NCI-H1048 (cell line): ENCODE measurements at regions not wholly inside any gene's neighbourhood (a gene's known extent, or its start where the extent isn't known, plus 50 kb on each side); places are given as distances from the start of the nearest gene placed in this dataset.

Experiments used
- DNase-seq: peaks from one replicate; lab custom pipeline; 2025; lab: John Stamatoyannopoulos, UW

GRCh38 chr7:108697254-108697653 lies 127.6 kb downstream of the DNAJB9 start:
- no peak for DNase-seq

GRCh38 chr7:108711611-108712010 lies 141.9 kb downstream of the DNAJB9 start:
- no peak for DNase-seq

GRCh38 chr7:108716783-108717182 lies 147.1 kb downstream of the DNAJB9 start:
- no peak for DNase-seq

- no peak for DNase-seq
Observed at GRCh38 chr7:108717781-108718180, 148.1 kb downstream of the DNAJB9 start.

- DNase-seq, result no peak
Observed at GRCh38 chr7:108719631-108720030, 150.0 kb downstream of the DNAJB9 start.

- DNase-seq, result no peak
Observed at GRCh38 chr7:108722561-108722960, 152.9 kb downstream of the DNAJB9 start.

- DNase-seq, result no peak
Observed at GRCh38 chr7:108723381-108723814, 153.7 kb downstream of the DNAJB9 start.

GRCh38 chr7:108724251-108725100 lies 154.8 kb downstream of the DNAJB9 start:
- no peak for DNase-seq

GRCh38 chr7:108735814-108736213 lies 166.1 kb downstream of the DNAJB9 start:
- DNase-seq, result no peak

GRCh38 chr7:108736221-108736891 lies 166.7 kb downstream of the DNAJB9 start:
- DNase-seq, result no peak

GRCh38 chr7:108770981-108771745 lies 201.5 kb downstream of the DNAJB9 start:
- no peak for DNase-seq

- no peak for DNase-seq
Observed at GRCh38 chr7:108771853-108772252, 202.2 kb downstream of the DNAJB9 start.

- DNase-seq, result no peak
Observed at GRCh38 chr7:108777966-108778365, 208.3 kb downstream of the DNAJB9 start.

- no peak for DNase-seq
Observed at GRCh38 chr7:108789451-108789850, 219.8 kb downstream of the DNAJB9 start.

GRCh38 chr7:108794466-108794865 lies 224.8 kb downstream of the DNAJB9 start:
- DNase-seq, result no peak

GRCh38 chr7:108802650-108803049 lies 233.0 kb downstream of the DNAJB9 start:
- DNase-seq, result no peak

GRCh38 chr7:108805808-108806397 lies 236.2 kb downstream of the DNAJB9 start:
- DNase-seq, result no peak

- DNase-seq, result no peak
Observed at GRCh38 chr7:108808549-108809266, 239.0 kb downstream of the DNAJB9 start.

GRCh38 chr7:108809356-108809755 lies 239.7 kb downstream of the DNAJB9 start:
- DNase-seq, result no peak

- DNase-seq, result no peak
Observed at GRCh38 chr7:108810756-108811385, 241.2 kb downstream of the DNAJB9 start.
